ENCODE measurements at regions not wholly inside any gene's neighbourhood (a gene's known extent, or its start where the extent isn't known, plus 50 kb on each side); places are given as distances from the start of the nearest gene placed in this dataset.

GRCh38 chr20:23223908-23224580 is 126.5 kb upstream of the NXT1 start:
- no peak overlapping the region for H3K4me3 ChIP-seq (ENCODE audit: low read depth, low read length)
- no peak for TF ChIP-seq CTCF (IDR thresholded peaks at IDR 0.05; ENCODE audit: insufficient read depth, low read length)
- no peak for DNase-seq (ENCODE audit: low read depth)

GRCh38 chr20:23222531-23223200 is 127.9 kb upstream of the NXT1 start:
- TF ChIP-seq CTCF (IDR thresholded peaks at IDR 0.05; ENCODE audit: insufficient read depth, low read length) = no peak
- no peak overlapping the region for H3K4me3 ChIP-seq (ENCODE audit: low read depth, low read length)
- no peak for DNase-seq (ENCODE audit: low read depth)

- no peak overlapping the region for H3K4me3 ChIP-seq (ENCODE audit: low read depth, low read length)
- no peak for TF ChIP-seq CTCF (IDR thresholded peaks at IDR 0.05; ENCODE audit: insufficient read depth, low read length)
- no peak for DNase-seq (ENCODE audit: low read depth)
Observed at GRCh38 chr20:23217023-23217422, 130.9 kb upstream of the CD93 start.

- no peak for DNase-seq (ENCODE audit: low read depth)
- TF ChIP-seq CTCF (IDR thresholded peaks at IDR 0.05; ENCODE audit: insufficient read depth, low read length) = no peak
- no peak overlapping the region for H3K4me3 ChIP-seq (ENCODE audit: low read depth, low read length)
Observed at GRCh38 chr20:23215344-23215995, 129.3 kb upstream of the CD93 start.

- no peak overlapping the region for H3K4me3 ChIP-seq (ENCODE audit: low read depth, low read length)
- DNase-seq (ENCODE audit: low read depth) = peak; percentile 27
- TF ChIP-seq CTCF (IDR thresholded peaks at IDR 0.05; ENCODE audit: insufficient read depth, low read length) = no peak
Observed at GRCh38 chr20:23214903-23215302, 128.8 kb upstream of the CD93 start.

GRCh38 chr20:23212464-23212995 is 126.4 kb upstream of the CD93 start:
- no peak for TF ChIP-seq CTCF (IDR thresholded peaks at IDR 0.05; ENCODE audit: insufficient read depth, low read length)
- no peak overlapping the region for H3K4me3 ChIP-seq (ENCODE audit: low read depth, low read length)
- DNase-seq (ENCODE audit: low read depth) = no peak
